ENCODE measurements at regions not wholly inside any gene's neighbourhood (a gene's known extent, or its start where the extent isn't known, plus 50 kb on each side); places are given as distances from the start of the nearest gene placed in this dataset.
"Not testable (repeated sequence)": the region's sequence is repeated elsewhere in the genome, so short reads cannot be mapped to it uniquely, and the experiment has no call there.

- not testable (repeated sequence) for TF ChIP-seq CTCF (IDR thresholded peaks at IDR 0.05; ENCODE audit: insufficient read depth, low read length); REST (IDR thresholded peaks at IDR 0.05; ENCODE audit: insufficient replicate concordance, low read depth); POLR2AphosphoS5 (IDR thresholded peaks at IDR 0.05; ENCODE audit: low read depth); SPI1 (IDR thresholded peaks at IDR 0.05; ENCODE audit: borderline replicate concordance, low read depth)
Measured at GRCh38 chr9:97199683-97200082, 107.8 kb upstream of the CCDC180 start.

All from HL-60 (cell line).